Parathyroid adenoma (tissue), 2 donors: ENCODE measurements at regions not wholly inside any gene's neighbourhood (a gene's known extent, or its start where the extent isn't known, plus 50 kb on each side); places are given as distances from the start of the nearest gene placed in this dataset.

Source experiments
- H2AFZ ChIP-seq: fragments of 300-600 bp; sonication (generic); one replicate; pipeline ENCODE4 v1.7.0; 2017; ENCODE audit warnings: antibody characterized with exemption, mild to moderate bottlenecking
- H3K27ac ChIP-seq: fragments of 300-600 bp; sonication (generic); one replicate; pipeline ENCODE4 v1.7.0; 2017
- H3K27me3 ChIP-seq: fragments of 300-600 bp; sonication (generic); one replicate; pipeline ENCODE4 v1.7.0; 2017; ENCODE audit warnings: low read length; ENCODE audit not compliant: control insufficient read depth, insufficient read depth
- H3K36me3 ChIP-seq: fragments of 300-600 bp; sonication (generic); one replicate; pipeline ENCODE4 v1.7.0; 2017; ENCODE audit warnings: low read length; ENCODE audit not compliant: control insufficient read depth, insufficient read depth
- H3K4me1 ChIP-seq: fragments of 300-600 bp; sonication (generic); one replicate; pipeline ENCODE4 v1.7.0; 2017; ENCODE audit warnings: control low read depth
- H3K4me2 ChIP-seq: fragments of 300-600 bp; sonication (generic); one replicate; pipeline ENCODE4 v1.7.0; 2017; ENCODE audit warnings: low read length
- H3K4me3 ChIP-seq: fragments of 300-600 bp; sonication (generic); one replicate; pipeline ENCODE4 v1.7.0; 2017; ENCODE audit warnings: low read depth, low read length
- H3K79me2 ChIP-seq: fragments of 300-600 bp; sonication (generic); one replicate; pipeline ENCODE4 v1.7.0; 2017; ENCODE audit warnings: control low read depth
- H3K9ac ChIP-seq: fragments of 300-600 bp; sonication (generic); one replicate; pipeline ENCODE4 v1.7.0; 2017; ENCODE audit warnings: mild to moderate bottlenecking
- H3K9me3 ChIP-seq: fragments of 300-600 bp; sonication (generic); one replicate; pipeline ENCODE4 v1.7.0; 2017; ENCODE audit warnings: low read length; ENCODE audit not compliant: control insufficient read depth
- TF ChIP-seq, protein P1 (sequence below): fragments of 300-600 bp; sonication (generic); IDR thresholded peaks from one replicate; pipeline ENCODE4 v1.7.0; 2017; ENCODE audit warnings: antibody characterized with exemption, mild to moderate bottlenecking
- donor health status: primary hyperparathyroidism.

DNA sequence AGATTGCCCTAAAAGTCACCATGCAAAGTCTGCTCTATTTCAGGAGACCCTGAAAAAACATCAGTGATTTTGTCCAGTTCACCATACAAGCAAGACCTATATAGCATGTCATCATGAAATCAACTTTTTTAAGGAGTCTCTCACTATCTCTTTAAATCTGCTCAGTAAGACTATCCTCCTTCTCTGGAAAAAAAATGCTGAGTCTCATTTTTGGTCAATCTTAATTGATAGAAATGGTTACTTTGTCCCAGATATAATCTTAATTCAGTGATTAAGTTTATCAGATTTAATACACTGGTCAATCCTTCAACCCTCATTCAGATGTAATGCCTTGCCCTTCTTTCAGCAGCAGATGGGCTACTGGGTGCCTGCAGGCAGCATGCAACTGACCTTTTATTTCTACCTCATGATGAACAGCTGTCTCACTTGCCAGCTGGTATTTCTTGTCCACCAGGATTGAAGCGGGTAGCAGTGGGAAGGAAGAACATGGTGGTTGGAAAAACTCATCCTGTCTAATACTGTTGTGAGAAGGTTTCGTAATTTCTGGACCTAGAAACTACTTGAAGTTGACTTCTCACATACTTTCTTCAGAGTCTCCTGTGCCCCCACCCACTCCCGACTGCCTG is 375.3 kb downstream of the DNAH5 start:
- Histone ChIP-seq H3K27ac (no peak overlapping the region), H3K9me3 (no peaks in the 10 kb centered on the region), H3K4me1 (no peaks in the 10 kb centered on the region), H3K36me3 (no peaks in the 10 kb centered on the region), H3K4me2 (no peak overlapping the region), H2AFZ (no peak overlapping the region), H3K4me3 (no peak overlapping the region), H3K27me3 (no peaks in the 10 kb centered on the region), H3K9ac (no peak overlapping the region), H3K79me2 (no peaks in the 10 kb centered on the region)
- TF ChIP-seq, protein P1, sequence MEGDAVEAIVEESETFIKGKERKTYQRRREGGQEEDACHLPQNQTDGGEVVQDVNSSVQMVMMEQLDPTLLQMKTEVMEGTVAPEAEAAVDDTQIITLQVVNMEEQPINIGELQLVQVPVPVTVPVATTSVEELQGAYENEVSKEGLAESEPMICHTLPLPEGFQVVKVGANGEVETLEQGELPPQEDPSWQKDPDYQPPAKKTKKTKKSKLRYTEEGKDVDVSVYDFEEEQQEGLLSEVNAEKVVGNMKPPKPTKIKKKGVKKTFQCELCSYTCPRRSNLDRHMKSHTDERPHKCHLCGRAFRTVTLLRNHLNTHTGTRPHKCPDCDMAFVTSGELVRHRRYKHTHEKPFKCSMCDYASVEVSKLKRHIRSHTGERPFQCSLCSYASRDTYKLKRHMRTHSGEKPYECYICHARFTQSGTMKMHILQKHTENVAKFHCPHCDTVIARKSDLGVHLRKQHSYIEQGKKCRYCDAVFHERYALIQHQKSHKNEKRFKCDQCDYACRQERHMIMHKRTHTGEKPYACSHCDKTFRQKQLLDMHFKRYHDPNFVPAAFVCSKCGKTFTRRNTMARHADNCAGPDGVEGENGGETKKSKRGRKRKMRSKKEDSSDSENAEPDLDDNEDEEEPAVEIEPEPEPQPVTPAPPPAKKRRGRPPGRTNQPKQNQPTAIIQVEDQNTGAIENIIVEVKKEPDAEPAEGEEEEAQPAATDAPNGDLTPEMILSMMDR = no peak

DNA sequence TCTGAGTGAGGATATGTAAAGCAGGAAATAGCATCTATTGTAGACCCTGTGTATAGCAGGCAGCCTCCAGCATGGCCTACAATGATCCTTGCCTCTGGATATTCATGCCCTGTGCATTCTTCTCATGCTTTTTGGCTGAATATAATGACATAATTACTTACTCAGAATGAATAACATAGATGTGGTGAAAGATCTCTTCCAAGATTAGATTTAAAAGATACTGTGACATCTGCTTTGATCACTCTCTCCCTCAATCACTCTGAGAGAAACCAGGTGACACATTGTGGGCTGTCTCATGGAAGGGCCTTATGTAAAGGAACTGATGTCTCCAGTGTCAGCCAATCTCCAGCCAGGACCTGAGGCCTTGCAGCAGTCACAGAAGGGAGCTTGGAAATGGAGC is 376.7 kb downstream of the DNAH5 start:
- Histone ChIP-seq H3K9me3 (no peaks in the 10 kb centered on the region), H3K4me1 (no peaks in the 10 kb centered on the region), H3K27ac (no peak overlapping the region), H3K79me2 (no peaks in the 10 kb centered on the region), H3K9ac (no peak overlapping the region), H3K4me3 (no peak overlapping the region), H3K27me3 (no peaks in the 10 kb centered on the region), H3K36me3 (no peaks in the 10 kb centered on the region), H3K4me2 (no peak overlapping the region), H2AFZ (no peak overlapping the region)
- TF ChIP-seq, protein P1 = no peak

DNA sequence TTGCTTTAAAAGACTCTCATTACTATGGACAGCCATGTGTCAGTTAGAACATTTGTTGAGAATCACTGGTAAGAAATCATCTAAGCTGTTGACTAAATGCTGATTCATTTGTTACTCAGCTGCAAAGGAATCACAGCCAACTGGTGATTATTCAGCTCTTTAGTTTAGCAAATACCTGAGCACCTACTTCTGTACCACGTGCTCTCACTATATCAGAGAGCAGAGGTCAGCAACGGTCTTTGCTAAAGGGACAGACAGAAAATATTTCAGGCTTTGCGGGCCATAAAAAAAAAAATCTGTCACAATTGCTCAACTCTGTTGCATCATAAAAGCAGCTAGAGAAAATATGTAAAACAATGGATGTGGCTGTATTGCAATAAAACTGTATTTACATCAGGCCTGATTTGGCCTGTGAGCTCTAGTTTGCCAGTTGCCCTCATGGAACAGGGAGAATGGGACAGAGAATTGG is 377.6 kb downstream of the DNAH5 start:
- no peak overlapping the region for H3K9ac ChIP-seq
- no peaks in the 10 kb centered on the region for H3K9me3 ChIP-seq
- no peak overlapping the region for H3K4me3 ChIP-seq
- H3K4me2 ChIP-seq = no peak overlapping the region
- H3K27ac ChIP-seq = no peak overlapping the region
- no peak overlapping the region for H2AFZ ChIP-seq
- H3K4me1 ChIP-seq = no peaks in the 10 kb centered on the region
- no peaks in the 10 kb centered on the region for H3K79me2 ChIP-seq
- no peaks in the 10 kb centered on the region for H3K36me3 ChIP-seq
- TF ChIP-seq, protein P1 = no peak
- no peaks in the 10 kb centered on the region for H3K27me3 ChIP-seq

DNA sequence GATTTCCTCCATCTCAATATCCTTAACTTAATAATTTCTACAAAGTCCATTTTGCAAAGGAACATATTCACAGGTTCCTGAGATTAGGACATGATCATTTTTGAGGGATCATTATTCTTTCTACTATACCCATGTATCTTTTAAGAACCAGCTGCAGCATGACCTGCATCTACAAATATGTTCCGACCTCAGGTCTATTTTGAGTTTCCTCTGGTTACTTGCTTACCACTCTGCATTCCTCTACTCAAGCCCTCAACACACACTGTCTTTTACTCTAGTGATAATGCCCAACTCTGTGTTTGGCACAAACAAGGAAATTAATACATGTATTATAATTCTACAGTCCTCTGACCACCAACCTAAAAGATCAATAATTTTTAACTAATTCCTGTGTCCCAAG is 386.1 kb downstream of the DNAH5 start:
- H3K27me3 ChIP-seq = no peaks in the 10 kb centered on the region
- H3K4me1 ChIP-seq = no peaks in the 10 kb centered on the region
- no peaks in the 10 kb centered on the region for H3K36me3 ChIP-seq
- no peak overlapping the region for H3K27ac ChIP-seq
- TF ChIP-seq, protein P1 = no peak
- H2AFZ ChIP-seq = no peak overlapping the region
- no peak overlapping the region for H3K4me2 ChIP-seq
- no peaks in the 10 kb centered on the region for H3K79me2 ChIP-seq
- H3K4me3 ChIP-seq = no peak overlapping the region
- H3K9ac ChIP-seq = no peak overlapping the region
- H3K9me3 ChIP-seq = no peaks in the 10 kb centered on the region

DNA sequence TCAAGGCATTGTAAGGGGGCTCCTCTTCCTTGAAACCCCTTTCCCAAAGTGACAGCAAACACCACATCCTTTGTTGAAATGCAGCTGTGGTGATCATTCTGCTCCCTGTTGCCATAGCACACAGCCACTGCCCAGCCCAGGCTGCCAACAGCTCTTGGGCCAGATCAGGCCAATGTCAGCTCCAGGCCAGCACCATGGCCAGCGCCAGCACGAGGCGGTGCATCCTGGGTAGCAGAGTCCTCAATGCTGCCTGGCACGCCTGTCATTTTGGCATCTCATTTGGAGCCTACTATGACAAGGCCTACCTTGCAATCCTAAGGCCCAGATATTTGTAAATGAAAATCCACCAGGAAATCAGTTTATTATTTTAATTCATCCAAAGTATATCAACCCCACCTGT is 390.6 kb downstream of the DNAH5 start:
- H3K4me1 ChIP-seq = no peaks in the 10 kb centered on the region
- H3K79me2 ChIP-seq = no peaks in the 10 kb centered on the region
- no peak overlapping the region for H3K27ac ChIP-seq

More for the DNA sequence above, 390.6 kb downstream of the DNAH5 start:
- no peaks in the 10 kb centered on the region for H3K36me3 ChIP-seq
- no peak overlapping the region for H2AFZ ChIP-seq
- TF ChIP-seq, protein P1 = no peak
- no peak overlapping the region for H3K9ac ChIP-seq
- no peaks in the 10 kb centered on the region for H3K27me3 ChIP-seq
- H3K4me3 ChIP-seq = no peak overlapping the region
- no peak overlapping the region for H3K4me2 ChIP-seq
- no peaks in the 10 kb centered on the region for H3K9me3 ChIP-seq
